ENCODE measurements at regions not wholly inside any gene's neighbourhood (a gene's known extent, or its start where the extent isn't known, plus 50 kb on each side); places are given as distances from the start of the nearest gene placed in this dataset.

DNA sequence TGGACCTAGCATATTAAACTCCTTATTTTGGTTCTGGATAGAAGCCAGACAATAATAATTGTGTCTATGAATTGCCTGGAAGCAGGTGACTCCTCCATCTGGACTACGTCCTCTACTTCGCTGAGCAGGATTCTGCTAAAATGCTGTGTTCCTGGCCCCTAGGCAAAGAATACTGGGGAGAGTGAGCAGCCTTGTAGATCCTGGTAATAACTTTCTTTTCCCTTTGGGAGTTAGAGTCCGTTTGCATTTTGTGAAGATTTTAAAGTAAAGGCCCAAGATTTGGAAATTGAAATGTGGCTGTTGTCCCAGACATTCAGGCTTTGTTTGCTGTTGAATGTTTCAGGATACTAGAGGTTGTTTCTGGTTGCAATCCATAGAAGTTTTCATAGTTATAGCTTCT lies 511.9 kb upstream of the KLF12 start:
- 83% methylated on average over 3 of the region's 3 CpGs for WGBS (ENCODE audit: insufficient coverage)
- Histone ChIP-seq H3K4me3 (ENCODE audit: low read length) (no peak overlapping the region), H3K36me3 (ENCODE audit: control insufficient read depth, insufficient read depth, low read length) (no peaks in the 10 kb centered on the region), H3K27ac (ENCODE audit: low read length) (no peak overlapping the region), H3K9me3 (ENCODE audit: control insufficient read depth, insufficient read depth, low read length) (no peaks in the 10 kb centered on the region), H3K27me3 (ENCODE audit: control insufficient read depth, insufficient read depth, low read length) (no peaks in the 10 kb centered on the region), H3K4me1 (ENCODE audit: control insufficient read depth, insufficient read depth, low read length) (no peaks in the 10 kb centered on the region)
- ATAC-seq (no peak), DNase-seq (no peak)
- Mint-ChIP-seq H3K27ac (no peak overlapping the region), H3K4me1 (no peaks in the 10 kb centered on the region), H3K4me3 (no peak overlapping the region), H3K36me3 (no peaks in the 10 kb centered on the region), H3K9me3 (no peaks in the 10 kb centered on the region), H3K27me3 (ENCODE audit: low read depth in 2 of 2) (peaks cover under 1 to 3% of the 10 kb centered on the region in 2 donors)
- intact Hi-C loops (cut with micrococcal nuclease): no loop called here
- TF ChIP-seq, protein P1, sequence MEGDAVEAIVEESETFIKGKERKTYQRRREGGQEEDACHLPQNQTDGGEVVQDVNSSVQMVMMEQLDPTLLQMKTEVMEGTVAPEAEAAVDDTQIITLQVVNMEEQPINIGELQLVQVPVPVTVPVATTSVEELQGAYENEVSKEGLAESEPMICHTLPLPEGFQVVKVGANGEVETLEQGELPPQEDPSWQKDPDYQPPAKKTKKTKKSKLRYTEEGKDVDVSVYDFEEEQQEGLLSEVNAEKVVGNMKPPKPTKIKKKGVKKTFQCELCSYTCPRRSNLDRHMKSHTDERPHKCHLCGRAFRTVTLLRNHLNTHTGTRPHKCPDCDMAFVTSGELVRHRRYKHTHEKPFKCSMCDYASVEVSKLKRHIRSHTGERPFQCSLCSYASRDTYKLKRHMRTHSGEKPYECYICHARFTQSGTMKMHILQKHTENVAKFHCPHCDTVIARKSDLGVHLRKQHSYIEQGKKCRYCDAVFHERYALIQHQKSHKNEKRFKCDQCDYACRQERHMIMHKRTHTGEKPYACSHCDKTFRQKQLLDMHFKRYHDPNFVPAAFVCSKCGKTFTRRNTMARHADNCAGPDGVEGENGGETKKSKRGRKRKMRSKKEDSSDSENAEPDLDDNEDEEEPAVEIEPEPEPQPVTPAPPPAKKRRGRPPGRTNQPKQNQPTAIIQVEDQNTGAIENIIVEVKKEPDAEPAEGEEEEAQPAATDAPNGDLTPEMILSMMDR (IDR thresholded peaks at IDR 0.05): no peak

DNA sequence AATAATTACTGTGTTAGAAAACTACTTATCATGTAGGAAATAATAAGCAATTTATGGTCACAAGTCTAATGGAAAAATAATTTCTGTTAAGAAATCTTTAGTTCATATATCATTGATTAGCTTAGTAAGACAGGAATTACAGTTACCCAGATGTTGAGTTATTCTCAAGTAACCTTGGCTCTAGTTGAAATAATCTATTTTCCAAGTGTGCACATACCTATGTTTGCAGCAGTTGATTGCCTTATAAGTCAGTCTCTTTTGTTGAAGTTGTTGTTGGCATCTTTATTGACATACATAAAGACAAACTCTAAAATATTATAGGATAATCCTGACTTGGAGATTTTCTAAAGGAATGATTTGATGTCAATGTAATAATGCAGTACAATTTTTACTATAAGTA lies 511.4 kb upstream of the KLF12 start:
- Histone ChIP-seq H3K4me1 (ENCODE audit: control insufficient read depth, insufficient read depth, low read length) (no peaks in the 10 kb centered on the region), H3K4me3 (ENCODE audit: low read length) (no peak overlapping the region), H3K27me3 (ENCODE audit: control insufficient read depth, insufficient read depth, low read length) (no peaks in the 10 kb centered on the region), H3K9me3 (ENCODE audit: control insufficient read depth, insufficient read depth, low read length) (no peaks in the 10 kb centered on the region), H3K36me3 (ENCODE audit: control insufficient read depth, insufficient read depth, low read length) (no peaks in the 10 kb centered on the region), H3K27ac (ENCODE audit: low read length) (no peak overlapping the region)
- no peak for DNase-seq
- no peak for ATAC-seq
- Mint-ChIP-seq H3K9me3 (no peaks in the 10 kb centered on the region), H3K36me3 (no peaks in the 10 kb centered on the region), H3K4me3 (no peak overlapping the region), H3K27me3 (ENCODE audit: low read depth in 2 of 2) (peaks cover 0 to 3% of the 10 kb centered on the region in 2 donors), H3K27ac (no peak overlapping the region), H3K4me1 (no peaks in the 10 kb centered on the region)
- intact Hi-C loops (cut with micrococcal nuclease): no loop called here
- TF ChIP-seq, protein P1 (IDR thresholded peaks at IDR 0.05): no peak

DNA sequence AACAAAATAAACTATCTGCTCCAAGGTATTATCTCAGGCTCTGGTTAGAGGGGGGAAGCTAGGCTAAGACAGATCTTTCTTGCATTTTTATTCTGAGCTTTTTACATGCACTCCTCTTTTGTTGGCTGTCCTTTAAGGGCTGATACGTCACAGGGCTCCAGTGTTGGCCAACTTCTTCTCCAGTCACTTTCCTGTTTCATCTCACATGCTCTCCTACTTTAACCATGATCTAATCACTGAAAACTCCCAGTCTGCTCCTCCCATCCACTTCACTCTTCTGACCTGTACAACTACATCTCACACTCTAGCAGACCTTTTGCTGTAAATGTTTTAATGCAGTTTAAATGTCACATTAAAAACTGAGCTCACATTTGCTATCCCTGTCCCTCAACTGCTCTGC lies 510.0 kb upstream of the KLF12 start:
- no peak overlapping the region for H3K27ac ChIP-seq (ENCODE audit: low read length)
- H3K4me1 ChIP-seq (ENCODE audit: control insufficient read depth, insufficient read depth, low read length): no peaks in the 10 kb centered on the region
- Mint-ChIP-seq H3K4me1 (no peaks in the 10 kb centered on the region), H3K9me3 (no peaks in the 10 kb centered on the region), H3K4me3 (no peak overlapping the region), H3K27ac (no peak overlapping the region), H3K27me3 (ENCODE audit: low read depth in 2 of 2) (peaks cover 0 to 3% of the 10 kb centered on the region in 2 donors), H3K36me3 (no peaks in the 10 kb centered on the region)
- intact Hi-C loops (cut with micrococcal nuclease): no loop called here
- DNase-seq (no peak), ATAC-seq (no peak)
- no peak overlapping the region for H3K4me3 ChIP-seq (ENCODE audit: low read length)
- H3K9me3 ChIP-seq (ENCODE audit: control insufficient read depth, insufficient read depth, low read length): no peaks in the 10 kb centered on the region
- 64% methylated on average over 1 of the region's 1 CpG for WGBS (ENCODE audit: insufficient coverage)
- H3K27me3 ChIP-seq (ENCODE audit: control insufficient read depth, insufficient read depth, low read length): no peaks in the 10 kb centered on the region
- TF ChIP-seq, protein P1 (IDR thresholded peaks at IDR 0.05): no peak
- no peaks in the 10 kb centered on the region for H3K36me3 ChIP-seq (ENCODE audit: control insufficient read depth, insufficient read depth, low read length)

DNA sequence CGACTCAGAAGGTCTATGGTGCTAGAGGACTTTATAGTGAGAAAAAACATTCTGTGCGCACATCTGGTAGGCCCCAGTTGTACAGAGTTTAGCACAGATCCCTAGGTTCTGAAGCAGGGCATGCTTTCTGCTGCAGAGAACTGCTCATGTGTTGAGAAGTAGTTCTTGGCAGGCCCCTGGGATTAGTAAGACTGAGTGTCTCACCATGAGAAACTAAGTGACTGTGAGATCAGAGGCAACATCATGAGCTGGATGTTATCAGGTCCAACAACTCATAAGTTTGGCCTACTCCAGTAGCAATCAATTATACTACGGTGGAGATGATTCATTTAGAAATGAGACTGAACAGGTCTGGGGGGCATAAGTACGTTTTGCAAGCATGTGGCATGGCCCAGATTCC lies 507.4 kb upstream of the KLF12 start:
- ATAC-seq (no peak), DNase-seq (no peak)
- Mint-ChIP-seq H3K4me1 (no peaks in the 10 kb centered on the region), H3K9me3 (no peaks in the 10 kb centered on the region), H3K27ac (no peak overlapping the region), H3K4me3 (no peak overlapping the region), H3K36me3 (no peaks in the 10 kb centered on the region), H3K27me3 (ENCODE audit: low read depth in 2 of 2) (peaks cover 0 to 1% of the 10 kb centered on the region in 2 donors)
- Histone ChIP-seq H3K9me3 (ENCODE audit: control insufficient read depth, insufficient read depth, low read length) (no peaks in the 10 kb centered on the region), H3K27me3 (ENCODE audit: control insufficient read depth, insufficient read depth, low read length) (no peaks in the 10 kb centered on the region), H3K36me3 (ENCODE audit: control insufficient read depth, insufficient read depth, low read length) (no peaks in the 10 kb centered on the region), H3K27ac (ENCODE audit: low read length) (no peak overlapping the region), H3K4me3 (ENCODE audit: low read length) (no peak overlapping the region), H3K4me1 (ENCODE audit: control insufficient read depth, insufficient read depth, low read length) (no peaks in the 10 kb centered on the region)
- TF ChIP-seq, protein P1 (IDR thresholded peaks at IDR 0.05): no peak
- WGBS (ENCODE audit: insufficient coverage): 72% methylated on average over 4 of the region's 4 CpGs
- intact Hi-C loops (cut with micrococcal nuclease): no loop called here
